Hypothalamus (tissue), 51 donors: ENCODE measurements at regions not wholly inside any gene's neighbourhood (a gene's known extent, or its start where the extent isn't known, plus 50 kb on each side); places are given as distances from the start of the nearest gene placed in this dataset.

Experiments
- DNase-seq, 51 donors: peaks; one replicate each; lab custom pipeline; 2025; lab: John Stamatoyannopoulos, UW

GRCh38 chr4:41487868-41488440 lies 50.0 kb upstream of the LIMCH1 start:
- no peak for DNase-seq
